HEK293 (cell line): ENCODE measurements at regions not wholly inside any gene's neighbourhood (a gene's known extent, or its start where the extent isn't known, plus 50 kb on each side); places are given as distances from the start of the nearest gene placed in this dataset.

Source experiments
- CTCF ChIP-seq: fragments of 450-650 bp; formaldehyde crosslinking; IDR thresholded peaks from 2 replicates; pipeline ENCODE4 v1.5.1; 2016; ENCODE audit warnings: missing biosample characterization, missing genetic modification characterization
- GLIS2 ChIP-seq: fragments of 450-650 bp; formaldehyde crosslinking; IDR thresholded peaks from 2 replicates; pipeline ENCODE4 v1.5.1; 2016; ENCODE audit warnings: missing biosample characterization, missing genetic modification characterization
- MEIS1 ChIP-seq: sonication (generic); formaldehyde crosslinking; IDR thresholded peaks from 2 replicates; pipeline ENCODE4 v1.8.1; 2022; ENCODE audit warnings: missing genetic modification reagents, mild to moderate bottlenecking, borderline replicate concordance
- SP7 ChIP-seq: fragments of 450-650 bp; formaldehyde crosslinking; IDR thresholded peaks from 2 replicates; pipeline ENCODE4 v1.5.1; 2016; ENCODE audit warnings: missing biosample characterization, missing genetic modification characterization
- ZBTB21 ChIP-seq: fragments of 450-650 bp; formaldehyde crosslinking; IDR thresholded peaks from 2 replicates; pipeline ENCODE4 v1.5.1; 2017; ENCODE audit warnings: missing biosample characterization, missing genetic modification characterization
- ZFP3 ChIP-seq: fragments of 450-650 bp; formaldehyde crosslinking; IDR thresholded peaks from 2 replicates; pipeline ENCODE4 v1.5.1; 2016; ENCODE audit warnings: low read depth, missing biosample characterization, missing genetic modification characterization
- ZNF596 ChIP-seq: fragments of 450-650 bp; IDR thresholded peaks from 2 replicates; pipeline ENCODE4 v1.5.0; 2018; ENCODE audit warnings: missing biosample characterization, mild to moderate bottlenecking, missing genetic modification characterization, moderate library complexity
- ZNF623 ChIP-seq: fragments of 450-650 bp; formaldehyde crosslinking; IDR thresholded peaks from 2 replicates; pipeline ENCODE4 v1.5.1; 2016; ENCODE audit warnings: missing biosample characterization, missing genetic modification characterization
- ZNF792 ChIP-seq: fragments of 450-650 bp; formaldehyde crosslinking; IDR thresholded peaks from 2 replicates; pipeline ENCODE4 v1.5.1; 2016; ENCODE audit warnings: missing biosample characterization, missing genetic modification characterization
- TF ChIP-seq, protein P1 (sequence below): fragments of 450-650 bp; formaldehyde crosslinking; IDR thresholded peaks from 2 replicates; pipeline ENCODE4 v1.5.1; 2016; ENCODE audit warnings: missing biosample characterization, missing genetic modification characterization
- TF ChIP-seq, protein P2 (sequence below): sonication (generic); formaldehyde crosslinking; IDR thresholded peaks from 2 replicates; pipeline ENCODE4 v1.8.1; 2022; ENCODE audit warnings: mild to moderate bottlenecking, moderate library complexity, missing genetic modification reagents

- TF ChIP-seq ZNF596 (tag by site-specific recombination) (no peak), ZFP3 (tag by site-specific recombination) (no peak), GLIS2 (tag by site-specific recombination) (no peak), CTCF (tag by site-specific recombination) (no peak), MEIS1 (no peak), ZNF623 (tag by site-specific recombination) (no peak), SP7 (tag by site-specific recombination) (no peak), ZBTB21 (no peak), ZNF792 (tag by site-specific recombination) (no peak)
- TF ChIP-seq, protein P1, sequence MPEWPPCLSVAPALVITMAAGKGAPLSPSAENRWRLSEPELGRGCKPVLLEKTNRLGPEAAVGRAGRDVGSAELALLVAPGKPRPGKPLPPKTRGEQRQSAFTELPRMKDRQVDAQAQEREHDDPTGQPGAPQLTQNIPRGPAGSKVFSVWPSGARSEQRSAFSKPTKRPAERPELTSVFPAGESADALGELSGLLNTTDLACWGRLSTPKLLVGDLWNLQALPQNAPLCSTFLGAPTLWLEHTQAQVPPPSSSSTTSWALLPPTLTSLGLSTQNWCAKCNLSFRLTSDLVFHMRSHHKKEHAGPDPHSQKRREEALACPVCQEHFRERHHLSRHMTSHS (tag by site-specific recombination) = no peak
- TF ChIP-seq, protein P2, sequence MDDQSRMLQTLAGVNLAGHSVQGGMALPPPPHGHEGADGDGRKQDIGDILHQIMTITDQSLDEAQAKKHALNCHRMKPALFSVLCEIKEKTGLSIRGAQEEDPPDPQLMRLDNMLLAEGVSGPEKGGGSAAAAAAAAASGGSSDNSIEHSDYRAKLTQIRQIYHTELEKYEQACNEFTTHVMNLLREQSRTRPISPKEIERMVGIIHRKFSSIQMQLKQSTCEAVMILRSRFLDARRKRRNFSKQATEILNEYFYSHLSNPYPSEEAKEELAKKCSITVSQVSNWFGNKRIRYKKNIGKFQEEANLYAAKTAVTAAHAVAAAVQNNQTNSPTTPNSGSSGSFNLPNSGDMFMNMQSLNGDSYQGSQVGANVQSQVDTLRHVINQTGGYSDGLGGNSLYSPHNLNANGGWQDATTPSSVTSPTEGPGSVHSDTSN = no peak
Observed at GRCh38 chr12:46491548-46491947, 119.0 kb upstream of the SLC38A2 start.
